ENCODE measurements at regions not wholly inside any gene's neighbourhood (a gene's known extent, or its start where the extent isn't known, plus 50 kb on each side); places are given as distances from the start of the nearest gene placed in this dataset.

GRCh38 chr18:51953521-51953920 is 386.5 kb upstream of the DCC start (continued):
- TF ChIP-seq CEBPZ (IDR thresholded peaks at IDR 0.05; ENCODE audit: low read depth, low read length) (no peak), ZBED1 (IDR thresholded peaks at IDR 0.05; ENCODE audit: borderline replicate concordance) (peak; percentile 85), ZZZ3 (IDR thresholded peaks at IDR 0.05; ENCODE audit: control insufficient read depth, insufficient read length, low read depth) (no peak), ZNF207 (IDR thresholded peaks at IDR 0.05; ENCODE audit: borderline replicate concordance) (no peak), EGR1 (IDR thresholded peaks at IDR 0.05; ENCODE audit: borderline replicate concordance in 1 of 2, low read depth in 2 of 2, low read length in 2 of 2) (0 out of 3 replicates have a peak, but pooled peaks of 1 of the 2 experiments have one; percentile 10), SMAD1 (IDR thresholded peaks at IDR 0.05; ENCODE audit: low read depth, partially characterized antibody) (peak; percentile 50), IKZF1 (conservative IDR thresholded peaks at IDR 0.05) (peak; percentile 98), ZBTB11 (CRISPR knock-in tag; IDR thresholded peaks at IDR 0.05) (no peak), ZNF217 (IDR thresholded peaks at IDR 0.05) (0 out of 2 replicates have a peak, but pooled peaks have one; percentile 30), BCL3 (IDR thresholded peaks at IDR 0.05; ENCODE audit: borderline replicate concordance, insufficient read depth, low read depth, low read length, poor library complexity, severe bottlenecking) (peak; percentile 90), IKZF2 (IDR thresholded peaks at IDR 0.05) (peak; percentile 95), BACH1 (IDR thresholded peaks at IDR 0.05; ENCODE audit: borderline replicate concordance) (no peak; the same call in 1 of the 2 replicates), POLR2AphosphoS5 (IDR thresholded peaks at IDR 0.05; ENCODE audit: low read length) (0 out of 2 replicates have a peak, but pooled peaks have one; percentile 42), NFIC (IDR thresholded peaks at IDR 0.05; ENCODE audit: low read depth, low read length) (peak; percentile 97), PAX5 (IDR thresholded peaks at IDR 0.05; ENCODE audit: borderline replicate concordance, low read depth, low read length) (peak; percentile 90; the same call in 1 of the 2 replicates), ATF7 (IDR thresholded peaks at IDR 0.05; ENCODE audit: low read depth) (peak; percentile 80), CBX5 (IDR thresholded peaks at IDR 0.05; ENCODE audit: low read depth) (0 out of 2 replicates have a peak, but pooled peaks have one; percentile 77), BMI1 (IDR thresholded peaks at IDR 0.05; ENCODE audit: borderline replicate concordance) (peak; percentile 73), BCLAF1 (IDR thresholded peaks at IDR 0.05) (no peak), TBL1XR1 (IDR thresholded peaks at IDR 0.05; ENCODE audit: low read depth, low read length) (peak; percentile 74; the same call in 1 of the 2 replicates), CBFB (IDR thresholded peaks at IDR 0.05; ENCODE audit: low read depth) (peak; percentile 87)

Data from GM12878 (cell line).